RPMI8226 (cell line): ENCODE measurements at regions not wholly inside any gene's neighbourhood (a gene's known extent, or its start where the extent isn't known, plus 50 kb on each side); places are given as distances from the start of the nearest gene placed in this dataset.

Source experiments
- DNase-seq: peaks from one replicate; pipeline ENCODE4 v3.0.0-alpha.2; 2015

GRCh38 chr5:93273176-93273575, 307.8 kb downstream of the NR2F1-AS1 start:
- no peak for DNase-seq

- DNase-seq: peak; percentile 15
Measured at GRCh38 chr5:93272108-93272507, 308.9 kb downstream of the NR2F1-AS1 start.

GRCh38 chr5:93267736-93268135, 313.3 kb downstream of the NR2F1-AS1 start:
- no peak for DNase-seq

GRCh38 chr5:93267276-93267675, 313.7 kb downstream of the NR2F1-AS1 start:
- no peak for DNase-seq

GRCh38 chr5:93257616-93258015, 323.4 kb downstream of the NR2F1-AS1 start:
- no peak for DNase-seq

- no peak for DNase-seq
Measured at GRCh38 chr5:93255796-93256195, 325.2 kb downstream of the NR2F1-AS1 start.

GRCh38 chr5:93252165-93252564, 328.9 kb downstream of the NR2F1-AS1 start:
- no peak for DNase-seq

- DNase-seq: no peak
Measured at GRCh38 chr5:93251347-93251746, 329.7 kb downstream of the NR2F1-AS1 start.

- no peak for DNase-seq
Measured at GRCh38 chr5:93250424-93250823, 330.6 kb downstream of the NR2F1-AS1 start.

- no peak for DNase-seq
Measured at GRCh38 chr5:93249651-93250289, 331.2 kb downstream of the NR2F1-AS1 start.

GRCh38 chr5:93247105-93247504, 333.9 kb downstream of the NR2F1-AS1 start:
- no peak for DNase-seq

GRCh38 chr5:93246090-93246855, 334.7 kb downstream of the NR2F1-AS1 start:
- DNase-seq: no peak

GRCh38 chr5:93245226-93245625, 335.8 kb downstream of the NR2F1-AS1 start:
- DNase-seq: no peak

GRCh38 chr5:93243481-93243880, 337.5 kb downstream of the NR2F1-AS1 start:
- DNase-seq: no peak

- no peak for DNase-seq
Measured at GRCh38 chr5:93240228-93240834, 340.7 kb downstream of the NR2F1-AS1 start.

- no peak for DNase-seq
Measured at GRCh38 chr5:93236807-93237421, 344.1 kb downstream of the NR2F1-AS1 start.

GRCh38 chr5:93235761-93236160, 345.3 kb downstream of the NR2F1-AS1 start:
- no peak for DNase-seq

GRCh38 chr5:93226202-93226735, 354.8 kb downstream of the NR2F1-AS1 start:
- DNase-seq: peak; percentile 8

GRCh38 chr5:93225748-93226147, 355.3 kb downstream of the NR2F1-AS1 start:
- DNase-seq: no peak

- peak; percentile 8 for DNase-seq
Measured at GRCh38 chr5:93224624-93225023, 356.4 kb downstream of the NR2F1-AS1 start.

GRCh38 chr5:93221773-93222172, 359.2 kb downstream of the NR2F1-AS1 start:
- DNase-seq: no peak

- DNase-seq: no peak
Measured at GRCh38 chr5:93220431-93220830, 360.6 kb downstream of the NR2F1-AS1 start.

GRCh38 chr5:93219641-93220145, 361.3 kb downstream of the NR2F1-AS1 start:
- DNase-seq: no peak
